HEK293 (cell line): ENCODE measurements at regions not wholly inside any gene's neighbourhood (a gene's known extent, or its start where the extent isn't known, plus 50 kb on each side); places are given as distances from the start of the nearest gene placed in this dataset.

ENCODE experiments used
- CTCF ChIA-PET: fragments of 350-600 bp; formaldehyde crosslinking; extraction: SDS; loops from one replicate; lab custom pipeline; 2021; ENCODE audit warnings: antibody characterized with exemption; lab: Yijun Ruan, JAX
- POLR2A ChIA-PET: fragments of 300-600 bp; formaldehyde crosslinking; extraction: SDS; loops from one replicate; lab custom pipeline; 2020; ENCODE audit warnings: antibody characterized with exemption, inconsistent platforms; lab: Yijun Ruan, JAX
- H3K27ac ChIP-seq: fragments of 200-500 bp; sonication (Bioruptor generic); 2 replicates; pipeline ENCODE4 v1.5.1; 2014; ENCODE audit warnings: low read depth, low read length, control low read depth, inconsistent platforms; ENCODE audit errors: extremely low read depth
- H3K36me3 ChIP-seq, 2 experiments: fragments of 200-500 bp in 1 of 2; sonication (Bioruptor generic) in 1 of 2; 1 replicate in 1 of 2; 2 replicates in 1 of 2; pipeline ENCODE4 v1.5.1; 2014 to 2017; ENCODE audit warnings: inconsistent platforms in 2 of 2, low read length in 2 of 2; ENCODE audit not compliant: control insufficient read depth in 2 of 2, insufficient read depth in 1 of 2
- H3K4me1 ChIP-seq: fragments of 200-500 bp; sonication (Bioruptor generic); 2 replicates; pipeline ENCODE4 v1.5.1; 2014; ENCODE audit warnings: mild to moderate bottlenecking, low read length, inconsistent platforms; ENCODE audit not compliant: control insufficient read depth, insufficient read depth
- H3K4me3 ChIP-seq: 2 replicates; pipeline ENCODE4 v1.5.1; 2011; ENCODE audit warnings: low read depth, mild to moderate bottlenecking, control low read depth, low read length, moderate library complexity
- H3K9me3 ChIP-seq: fragments of 200-500 bp; sonication (Bioruptor generic); 2 replicates; pipeline ENCODE4 v1.5.1; 2014; ENCODE audit warnings: low read depth, low read length, inconsistent platforms; ENCODE audit not compliant: control insufficient read depth, insufficient read depth
- KLF9 ChIP-seq: fragments of 450-650 bp; formaldehyde crosslinking; IDR thresholded peaks from 2 replicates; pipeline ENCODE4 v1.5.1; 2016; ENCODE audit warnings: missing biosample characterization, missing genetic modification characterization, low read depth
- OSR2 ChIP-seq: fragments of 450-650 bp; formaldehyde crosslinking; IDR thresholded peaks from 2 replicates; pipeline ENCODE4 v1.5.1; 2016; ENCODE audit warnings: missing biosample characterization, missing genetic modification characterization
- SALL2 ChIP-seq: fragments of 450-650 bp; formaldehyde crosslinking; IDR thresholded peaks from 2 replicates; pipeline ENCODE4 v1.5.0; 2017; ENCODE audit warnings: missing biosample characterization, mild to moderate bottlenecking, missing genetic modification characterization, borderline replicate concordance
- ZNF140 ChIP-seq: fragments of 450-650 bp; formaldehyde crosslinking; IDR thresholded peaks from 2 replicates; pipeline ENCODE4 v1.5.1; 2016; ENCODE audit warnings: missing biosample characterization, missing genetic modification characterization
- ZNF146 ChIP-seq: fragments of 450-650 bp; formaldehyde crosslinking; IDR thresholded peaks from 2 replicates; pipeline ENCODE4 v1.5.1; 2016; ENCODE audit warnings: missing biosample characterization, missing genetic modification characterization
- ZNF16 ChIP-seq: fragments of 450-650 bp; formaldehyde crosslinking; IDR thresholded peaks from 2 replicates; pipeline ENCODE4 v1.5.1; 2016; ENCODE audit warnings: low read depth, missing biosample characterization, missing genetic modification characterization
- ZNF184 ChIP-seq: fragments of 450-650 bp; IDR thresholded peaks from 2 replicates; pipeline ENCODE4 v1.5.1; 2018; ENCODE audit warnings: missing biosample characterization, mild to moderate bottlenecking, missing genetic modification characterization
- ZNF19 ChIP-seq: fragments of 450-650 bp; formaldehyde crosslinking; IDR thresholded peaks from 2 replicates; pipeline ENCODE4; 2016; ENCODE audit warnings: missing biosample characterization, missing genetic modification characterization, low read depth
- ZNF221 ChIP-seq: fragments of 450-650 bp; formaldehyde crosslinking; IDR thresholded peaks from 2 replicates; pipeline ENCODE4 v1.5.1; 2017; ENCODE audit warnings: missing biosample characterization, missing genetic modification characterization, borderline replicate concordance
- ZNF23 ChIP-seq: fragments of 450-650 bp; formaldehyde crosslinking; IDR thresholded peaks from 2 replicates; pipeline ENCODE4 v1.5.1; 2016; ENCODE audit warnings: missing biosample characterization, missing genetic modification characterization, borderline replicate concordance
- ZNF324 ChIP-seq: fragments of 450-650 bp; formaldehyde crosslinking; IDR thresholded peaks from 2 replicates; pipeline ENCODE4 v1.5.1; 2016; ENCODE audit warnings: missing biosample characterization, missing genetic modification characterization
- ZNF416 ChIP-seq: fragments of 450-650 bp; formaldehyde crosslinking; IDR thresholded peaks from 2 replicates; pipeline ENCODE4 v1.5.1; 2016; ENCODE audit warnings: missing biosample characterization, missing genetic modification characterization
- ZNF777 ChIP-seq: fragments of 450-650 bp; formaldehyde crosslinking; IDR thresholded peaks from 2 replicates; pipeline ENCODE4 v1.5.1; 2017; ENCODE audit warnings: missing biosample characterization, missing genetic modification characterization, borderline replicate concordance
- ZSCAN5A ChIP-seq: fragments of 450-650 bp; formaldehyde crosslinking; IDR thresholded peaks from 2 replicates; pipeline ENCODE4 v1.5.1; 2016; ENCODE audit warnings: missing biosample characterization, missing genetic modification characterization

- TF ChIP-seq ZNF146 (tag by site-specific recombination) (no peak), ZNF416 (tag by site-specific recombination) (no peak)
- Histone ChIP-seq H3K27ac (no peak overlapping the region), H3K4me1 (no peaks in the 10 kb centered on the region), H3K9me3 (no peaks in the 10 kb centered on the region), H3K4me3 (no peak overlapping the region), H3K36me3 (no peaks in the 10 kb centered on the region)
- POLR2A ChIA-PET = no interaction called here
- CTCF ChIA-PET = interaction anchor here (1.5 kb wide), 1 partner anchor 9 kb away, joined by 6 read pairs; no protein-coding TSS in a partner anchor
Observed at GRCh38 chr18:31250902-31251301, 67.1 kb upstream of the DSG1 start.

GRCh38 chr18:31252522-31252921 is 65.4 kb upstream of the DSG1 start:
- ChIA-PET POLR2A (no interaction called here), CTCF (interaction anchor here (2.5 kb wide), 1 partner anchor 10 kb away, joined by 14 read pairs; no protein-coding TSS in a partner anchor)
- H3K36me3 ChIP-seq = no peaks in the 10 kb centered on the region
- H3K27ac ChIP-seq = no peak overlapping the region
- no peak for TF ChIP-seq ZNF16 (tag by site-specific recombination)
- no peak for TF ChIP-seq OSR2 (tag by site-specific recombination)
- no peak for TF ChIP-seq KLF9 (tag by site-specific recombination)
- no peaks in the 10 kb centered on the region for H3K9me3 ChIP-seq
- no peaks in the 10 kb centered on the region for H3K4me1 ChIP-seq
- no peak overlapping the region for H3K4me3 ChIP-seq

- no peaks in the 10 kb centered on the region for H3K4me1 ChIP-seq
- no peak overlapping the region for H3K27ac ChIP-seq
- H3K9me3 ChIP-seq = no peaks in the 10 kb centered on the region
- H3K36me3 ChIP-seq = no peaks in the 10 kb centered on the region
- H3K4me3 ChIP-seq = no peak overlapping the region
- TF ChIP-seq ZNF140 (tag by site-specific recombination) = no peak
- TF ChIP-seq SALL2 (tag by site-specific recombination) = no peak
- no peak for TF ChIP-seq ZNF777 (tag by site-specific recombination)
- no peak for TF ChIP-seq ZNF19 (tag by site-specific recombination)
- TF ChIP-seq, all 188 proteins: peak for 0
- CTCF ChIA-PET = interaction anchor here (0.7 to 1.3 kb wide), 2 partner anchors 11 to 14 kb away, joined by 3 to 6 read pairs; no protein-coding TSS in a partner anchor
- POLR2A ChIA-PET = no interaction called here
Observed at GRCh38 chr18:31255953-31256352, 62.0 kb upstream of the DSG1 start.

GRCh38 chr18:31258789-31259188 is 59.2 kb upstream of the DSG1 start:
- POLR2A ChIA-PET = no interaction called here
- no peaks in the 10 kb centered on the region for H3K4me1 ChIP-seq
- H3K9me3 ChIP-seq = no peaks in the 10 kb centered on the region
- CTCF ChIA-PET = interaction anchor here (0.6 to 1.8 kb wide), 4 partner anchors 11 to 258 kb away, joined by 3 to 9 read pairs (median 4); no protein-coding TSS in a partner anchor
- no peak overlapping the region for H3K4me3 ChIP-seq
- TF ChIP-seq ZNF184 (tag by site-specific recombination) = no peak
- no peak for TF ChIP-seq ZNF23 (tag by site-specific recombination)
- no peak for TF ChIP-seq ZSCAN5A (tag by site-specific recombination)
- no peak for TF ChIP-seq ZNF324 (tag by site-specific recombination)
- no peak for TF ChIP-seq ZNF221 (tag by site-specific recombination)
- H3K27ac ChIP-seq = no peak overlapping the region
- H3K36me3 ChIP-seq = no peaks in the 10 kb centered on the region
